ENCODE measurements at regions not wholly inside any gene's neighbourhood (a gene's known extent, or its start where the extent isn't known, plus 50 kb on each side); places are given as distances from the start of the nearest gene placed in this dataset.
A peak's percentile ranks its signal among the peaks of the same experiment; 100 is the strongest.
"Not testable (repeated sequence)": the region's sequence is repeated elsewhere in the genome, so short reads cannot be mapped to it uniquely, and the experiment has no call there.

- DNase-seq = no peak
Measured at GRCh38 chr14:59018978-59019377, 169.5 kb upstream of the DAAM1 start.

GRCh38 chr14:59020382-59020781 lies 168.1 kb upstream of the DAAM1 start:
- DNase-seq = no peak

GRCh38 chr14:59022144-59022543 lies 166.3 kb upstream of the DAAM1 start:
- DNase-seq = no peak

GRCh38 chr14:59026081-59026480 lies 162.4 kb upstream of the DAAM1 start:
- no peak for DNase-seq

- not testable (repeated sequence) for DNase-seq
Measured at GRCh38 chr14:59026640-59027039, 161.8 kb upstream of the DAAM1 start.

GRCh38 chr14:59028476-59029202 lies 159.8 kb upstream of the DAAM1 start:
- peak; percentile 76 for DNase-seq

- no peak for DNase-seq
Measured at GRCh38 chr14:59032826-59033225, 155.6 kb upstream of the DAAM1 start.

- DNase-seq = no peak
Measured at GRCh38 chr14:59036134-59036533, 152.3 kb upstream of the DAAM1 start.

- DNase-seq = no peak
Measured at GRCh38 chr14:59037086-59037485, 151.4 kb upstream of the DAAM1 start.

GRCh38 chr14:59037620-59038019 lies 150.8 kb upstream of the DAAM1 start:
- DNase-seq = no peak

GRCh38 chr14:59038746-59039145 lies 149.7 kb upstream of the DAAM1 start:
- no peak for DNase-seq

- DNase-seq = no peak
Measured at GRCh38 chr14:59041308-59041707, 147.2 kb upstream of the DAAM1 start.

- no peak for DNase-seq
Measured at GRCh38 chr14:59044707-59045106, 143.8 kb upstream of the DAAM1 start.

GRCh38 chr14:59046746-59047145 lies 141.7 kb upstream of the DAAM1 start:
- peak; percentile 27 for DNase-seq

GRCh38 chr14:59055006-59055405 lies 133.5 kb upstream of the DAAM1 start:
- DNase-seq = no peak

GRCh38 chr14:59055439-59056045 lies 132.9 kb upstream of the DAAM1 start:
- peak; percentile 46 for DNase-seq

- DNase-seq = no peak
Measured at GRCh38 chr14:59057551-59057950, 130.9 kb upstream of the DAAM1 start.

- not testable (repeated sequence) for DNase-seq
Measured at GRCh38 chr14:59058776-59059175, 129.7 kb upstream of the DAAM1 start.

- DNase-seq = peak; percentile 18
Measured at GRCh38 chr14:59060841-59061240, 127.6 kb upstream of the DAAM1 start.

- no peak for DNase-seq
Measured at GRCh38 chr14:59061292-59061691, 127.2 kb upstream of the DAAM1 start.

GRCh38 chr14:59063259-59063658 lies 125.2 kb upstream of the DAAM1 start:
- DNase-seq = no peak

GRCh38 chr14:59067127-59067894 lies 121.2 kb upstream of the DAAM1 start:
- peak; percentile 21 for DNase-seq

- no peak for DNase-seq
Measured at GRCh38 chr14:59069163-59069854, 119.2 kb upstream of the DAAM1 start.

Data from femur (tissue), 1 donor.